DND-41 (cell line): ENCODE measurements at regions not wholly inside any gene's neighbourhood (a gene's known extent, or its start where the extent isn't known, plus 50 kb on each side); places are given as distances from the start of the nearest gene placed in this dataset.

ENCODE experiments used
- CTCF ChIP-seq: IDR thresholded peaks from 2 replicates; pipeline ENCODE4 v1.5.1; 2012; ENCODE audit warnings: borderline replicate concordance, low read length, moderate library complexity, mild to moderate bottlenecking; ENCODE audit not compliant: poor library complexity, severe bottlenecking; ENCODE audit errors: extremely low read depth
- EZH2 ChIP-seq: IDR thresholded peaks from 3 replicates; pipeline ENCODE4 v1.6.1; 2012; ENCODE audit warnings: borderline replicate concordance, low read depth, mild to moderate bottlenecking, moderate library complexity, low read length, inconsistent platforms; ENCODE audit not compliant: severe bottlenecking

DNA sequence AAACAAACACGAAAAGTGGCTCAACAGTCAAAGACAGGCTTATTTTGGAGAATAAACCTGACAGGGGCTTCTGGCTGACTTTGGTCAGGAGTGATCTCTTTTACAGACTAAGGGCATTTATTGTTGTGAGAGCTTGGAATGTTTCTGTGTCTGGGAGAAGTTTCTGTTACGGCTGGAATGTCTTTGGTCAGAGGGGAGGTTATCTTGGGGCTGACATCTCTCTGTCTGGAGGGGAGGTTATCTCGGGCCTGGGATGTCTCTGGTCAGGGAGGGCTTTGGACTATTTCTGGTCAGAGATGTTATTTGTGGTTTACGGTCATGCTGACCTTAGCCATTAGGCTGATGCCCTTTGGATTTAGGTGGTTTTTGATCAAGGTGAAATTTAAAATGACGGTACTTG, 345.5 kb upstream of the FSIP2 start:
- TF ChIP-seq CTCF = no peak
- no peak for TF ChIP-seq EZH2
